Activated T-helper 1 cell treated with anti-CD3 and anti-CD28 coated beads, Interleukin-12 subunit alpha, Interleukin-12 subunit beta, Interleukin-2, Interleukin-4 antibody, amounts not matched to agents 30 ng/mL and 10 ng/mL and 1 ng/mL, durations not matched to agents 14 hours and 24 hours and 36 hours (primary cell): ENCODE measurements at regions not wholly inside any gene's neighbourhood (a gene's known extent, or its start where the extent isn't known, plus 50 kb on each side); places are given as distances from the start of the nearest gene placed in this dataset.

Source experiments
- DNase-seq: peaks from one replicate; pipeline ENCODE4 v3.0.0; 2021; ENCODE audit warnings: low spot score
- H3K27ac Mint-ChIP-seq: one replicate; pipeline ENCODE4 v1.8.0; 2021; ENCODE audit warnings: mild to moderate bottlenecking, mixed read lengths
- H3K27me3 Mint-ChIP-seq: one replicate; pipeline ENCODE4 v1.8.0; 2022; ENCODE audit warnings: mild to moderate bottlenecking, moderate library complexity, mixed read lengths; ENCODE audit not compliant: insufficient read depth
- H3K36me3 Mint-ChIP-seq: one replicate; pipeline ENCODE4 v1.8.0; 2021; ENCODE audit warnings: low read depth, mixed read lengths
- H3K4me1 Mint-ChIP-seq: one replicate; pipeline ENCODE4 v1.8.0; 2021; ENCODE audit warnings: low read depth, mixed read lengths
- H3K4me3 Mint-ChIP-seq: one replicate; pipeline ENCODE4 v1.8.0; 2021; ENCODE audit warnings: mild to moderate bottlenecking, moderate library complexity, mixed read lengths
- H3K9me3 Mint-ChIP-seq: one replicate; pipeline ENCODE4 v1.8.0; 2021; ENCODE audit warnings: mixed read lengths
- intact Hi-C: fragments of 100-400 bp; cut with micrococcal nuclease; formaldehyde crosslinking; loops from one replicate; pipeline ENCODE4 v1.15.1; 2024

DNA sequence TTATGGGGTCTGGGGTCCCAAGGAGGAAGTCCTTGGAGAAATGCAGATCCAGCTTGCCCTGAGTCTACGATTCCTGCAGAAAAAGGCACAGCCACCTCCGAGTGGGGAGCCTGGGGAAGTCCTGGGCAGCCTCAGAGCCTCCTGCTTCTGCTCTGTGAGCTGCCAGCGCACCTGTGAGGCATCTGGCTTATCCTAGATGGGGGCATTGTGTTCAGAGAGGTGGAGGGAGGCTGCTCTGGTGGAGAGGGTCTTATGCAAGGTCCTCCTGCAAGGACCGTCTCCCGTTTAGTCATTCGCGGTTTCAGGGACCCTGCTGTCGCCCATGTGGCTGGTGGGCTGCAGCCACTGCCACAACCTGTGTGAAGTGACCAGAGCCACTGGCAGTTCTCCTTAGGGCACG, 53.0 kb upstream of the PRMT8 start:
- intact Hi-C loops: no loop called here
- Mint-ChIP-seq H3K4me1 (peaks cover 1% of the 10 kb centered on the region), H3K9me3 (no peaks in the 10 kb centered on the region), H3K27ac (no peak overlapping the region), H3K27me3 (peaks cover 6% of the 10 kb centered on the region), H3K36me3 (no peaks in the 10 kb centered on the region), H3K4me3 (no peak overlapping the region)
- DNase-seq: no peak

DNA sequence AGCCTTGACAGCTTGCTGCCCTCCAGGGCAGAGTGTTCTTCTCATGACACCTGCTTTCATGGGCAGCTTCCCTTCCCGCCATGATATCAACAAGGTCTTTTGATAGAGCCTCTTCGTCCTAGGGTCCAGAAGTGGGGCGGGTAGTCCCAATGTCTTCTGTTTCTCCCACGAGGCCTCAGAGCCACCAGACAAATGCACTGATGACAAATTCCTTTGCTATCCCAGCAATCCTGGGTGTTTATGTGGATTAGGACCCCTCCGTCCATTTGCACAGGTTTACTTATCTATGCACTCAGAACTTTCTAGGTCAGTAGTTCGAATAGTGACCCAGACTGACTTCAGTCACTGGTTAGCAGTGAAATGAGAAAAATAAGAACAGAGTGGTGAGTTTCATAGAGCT, 52.6 kb upstream of the PRMT8 start:
- no peaks in the 10 kb centered on the region for H3K4me1 Mint-ChIP-seq
- no peak overlapping the region for H3K27ac Mint-ChIP-seq
- DNase-seq: no peak
- no peaks in the 10 kb centered on the region for H3K36me3 Mint-ChIP-seq
- intact Hi-C loops: no loop called here
- no peaks in the 10 kb centered on the region for H3K9me3 Mint-ChIP-seq
- peaks cover 6% of the 10 kb centered on the region for H3K27me3 Mint-ChIP-seq
- H3K4me3 Mint-ChIP-seq: no peak overlapping the region
